Ectodermal cell (in vitro differentiated cells): ENCODE measurements at regions not wholly inside any gene's neighbourhood (a gene's known extent, or its start where the extent isn't known, plus 50 kb on each side); places are given as distances from the start of the nearest gene placed in this dataset.
"Not testable (repeated sequence)": the region's sequence is repeated elsewhere in the genome, so short reads cannot be mapped to it uniquely, and the experiment has no call there.

Experiments used
- H3K27ac ChIP-seq: 2 replicates; pipeline ENCODE4 v1.7.0; 2013; ENCODE audit warnings: mild to moderate bottlenecking, low read depth, low read length; ENCODE audit not compliant: insufficient read depth, poor library complexity, severe bottlenecking
- H3K27me3 ChIP-seq: 2 replicates; pipeline ENCODE4 v1.7.0; 2013; ENCODE audit warnings: mild to moderate bottlenecking, low read length; ENCODE audit not compliant: insufficient read depth, control insufficient read depth, poor library complexity, severe bottlenecking
- H3K36me3 ChIP-seq: one replicate; pipeline ENCODE4 v1.7.0; 2013; ENCODE audit warnings: low read length; ENCODE audit not compliant: control insufficient read depth, insufficient read depth
- H3K4me1 ChIP-seq: one replicate; pipeline ENCODE4 v1.7.0; 2013; ENCODE audit warnings: low read length; ENCODE audit not compliant: control insufficient read depth, insufficient read depth
- H3K4me3 ChIP-seq: 2 replicates; pipeline ENCODE4 v1.7.0; 2013; ENCODE audit warnings: low read depth, low read length, control low read depth; ENCODE audit not compliant: insufficient read depth
- H3K9me3 ChIP-seq: 2 replicates; pipeline ENCODE4 v1.7.0; 2013; ENCODE audit warnings: mild to moderate bottlenecking, low read length, moderate library complexity; ENCODE audit not compliant: control insufficient read depth
- WGBS, 2 experiments: methylation state at CpG; one replicate each; pipeline ENCODE4 v1.1.7; 2013; ENCODE audit warnings: missing lambda C conversion rate in 2 of 2; 5-methylcytosine and 5-hydroxymethylcytosine counted together

DNA sequence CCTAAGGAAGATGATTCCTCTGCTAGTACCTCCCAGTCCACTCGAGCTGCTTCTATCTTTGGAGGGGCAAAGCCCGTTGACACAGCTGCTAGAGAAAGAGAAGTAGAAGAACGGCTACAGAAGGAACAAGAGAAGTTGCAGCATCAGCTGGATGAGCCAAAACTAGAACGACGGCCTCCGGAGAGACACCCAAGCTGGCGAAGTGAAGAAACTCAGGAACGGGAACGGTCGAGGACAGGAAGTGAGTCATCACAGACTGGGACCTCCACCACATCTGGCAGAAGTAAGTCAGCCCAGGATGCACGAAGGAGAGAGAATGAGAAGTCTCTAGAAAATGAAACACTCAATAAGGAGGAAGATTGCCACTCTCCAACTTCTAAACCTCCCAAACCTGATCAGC, 154.9 kb downstream of the HSD17B3 start:
- H3K4me1 ChIP-seq, H3K4me3 ChIP-seq, H3K27ac ChIP-seq, H3K9me3 ChIP-seq, H3K36me3 ChIP-seq, H3K27me3 ChIP-seq: not testable (repeated sequence)
- 94% methylated on average over 10 to 11 of the region's 11 CpGs for WGBS, 2 experiments

DNA sequence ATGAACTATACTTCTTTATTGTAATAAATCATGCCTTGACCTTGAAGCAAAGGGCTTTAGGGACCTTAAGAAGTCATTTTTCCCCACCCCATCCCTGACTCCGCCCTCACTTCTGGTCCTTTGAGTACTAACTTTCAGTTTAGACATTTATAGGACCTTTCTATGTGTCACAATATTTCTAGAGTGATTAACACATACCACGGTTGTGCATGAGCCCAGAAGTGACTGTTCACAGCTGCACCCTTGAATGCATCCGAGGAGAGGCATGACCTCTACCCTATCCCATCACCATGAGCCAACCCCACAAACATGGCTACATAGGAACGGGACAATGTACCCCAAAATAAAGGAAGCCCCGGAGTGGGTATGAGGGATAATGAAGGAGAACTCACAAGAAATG, 160.3 kb downstream of the HSD17B3 start:
- no peaks in the 10 kb centered on the region for H3K27me3 ChIP-seq
- H3K36me3 ChIP-seq, result no peaks in the 10 kb centered on the region
- H3K4me1 ChIP-seq, result peaks cover 30% of the 10 kb centered on the region
- H3K4me3 ChIP-seq, result no peak overlapping the region
- H3K27ac ChIP-seq, result no peak overlapping the region
- H3K9me3 ChIP-seq, result no peaks in the 10 kb centered on the region
- 82 to 87% methylated on average over 4 to 5 of the region's 5 CpGs for WGBS, 2 experiments

DNA sequence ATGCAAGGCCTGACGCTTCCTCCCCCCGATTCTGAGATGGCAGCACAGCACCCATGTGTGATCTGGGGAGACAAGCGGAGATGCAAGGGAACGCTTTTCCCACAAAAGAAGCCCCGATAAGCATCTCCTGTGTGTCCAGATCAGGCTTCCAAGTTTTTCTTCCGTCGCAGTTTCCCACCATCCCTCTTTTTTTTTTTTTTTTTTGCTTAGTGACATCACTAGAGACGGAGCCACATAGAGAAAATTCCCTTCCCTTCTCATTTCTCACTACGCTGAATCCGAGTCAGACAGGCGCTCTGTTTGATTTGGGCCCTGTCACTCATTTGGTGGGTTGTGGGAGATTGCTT, 160.9 kb downstream of the HSD17B3 start:
- Histone ChIP-seq H3K4me3 (no peak overlapping the region), H3K36me3 (no peaks in the 10 kb centered on the region), H3K9me3 (no peaks in the 10 kb centered on the region), H3K4me1 (peaks cover 31% of the 10 kb centered on the region), H3K27me3 (no peaks in the 10 kb centered on the region), H3K27ac (no peak overlapping the region)
- 93 to 94% methylated on average over 10 of the region's 11 CpGs for WGBS, 2 experiments

DNA sequence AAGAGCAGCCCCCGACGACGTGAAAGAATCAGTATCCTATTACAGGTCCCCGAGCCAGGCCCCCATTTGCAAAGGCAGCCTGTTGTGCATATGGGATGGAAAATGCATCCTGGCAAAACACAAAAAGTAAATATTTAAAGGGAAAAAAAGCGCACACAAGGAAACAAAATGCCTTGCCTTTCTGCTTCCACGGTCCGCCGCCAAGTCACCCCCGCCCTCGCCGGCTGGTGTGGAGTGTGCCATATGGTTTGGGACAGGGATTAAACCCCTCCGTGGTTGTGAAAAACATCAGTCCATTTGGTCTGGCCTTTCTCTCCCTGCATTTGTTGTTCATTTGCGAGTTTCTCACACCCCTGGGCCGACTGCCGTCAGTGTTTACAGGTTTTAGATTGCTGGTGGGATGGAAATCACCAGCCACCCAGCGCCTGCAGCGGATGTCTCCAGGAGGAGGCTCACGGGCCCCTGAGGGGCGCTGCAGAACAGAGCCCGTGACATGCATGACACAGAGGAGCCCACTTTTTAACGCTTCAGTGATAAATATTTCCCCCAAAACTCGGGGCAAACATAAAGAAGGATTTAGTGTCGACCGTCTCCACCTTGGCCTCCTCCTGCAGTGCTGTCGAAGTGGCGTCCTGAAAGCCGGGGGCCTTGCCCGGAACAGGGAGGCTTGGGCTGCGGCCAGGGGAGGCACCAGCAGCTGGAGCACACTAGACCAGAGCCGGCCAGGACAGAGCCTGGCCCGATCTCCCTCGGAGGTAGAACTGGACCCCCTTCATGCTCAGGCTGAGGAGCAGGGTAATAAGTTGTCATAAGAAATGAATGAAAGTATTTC, 161.5 kb downstream of the HSD17B3 start:
- Histone ChIP-seq H3K27ac (no peak overlapping the region), H3K4me1 (peaks cover 31% of the 10 kb centered on the region), H3K4me3 (no peak overlapping the region), H3K27me3 (no peaks in the 10 kb centered on the region), H3K36me3 (no peaks in the 10 kb centered on the region), H3K9me3 (no peaks in the 10 kb centered on the region)
- 69 to 72% methylated on average over 32 of the region's 32 CpGs for WGBS, 2 experiments

DNA sequence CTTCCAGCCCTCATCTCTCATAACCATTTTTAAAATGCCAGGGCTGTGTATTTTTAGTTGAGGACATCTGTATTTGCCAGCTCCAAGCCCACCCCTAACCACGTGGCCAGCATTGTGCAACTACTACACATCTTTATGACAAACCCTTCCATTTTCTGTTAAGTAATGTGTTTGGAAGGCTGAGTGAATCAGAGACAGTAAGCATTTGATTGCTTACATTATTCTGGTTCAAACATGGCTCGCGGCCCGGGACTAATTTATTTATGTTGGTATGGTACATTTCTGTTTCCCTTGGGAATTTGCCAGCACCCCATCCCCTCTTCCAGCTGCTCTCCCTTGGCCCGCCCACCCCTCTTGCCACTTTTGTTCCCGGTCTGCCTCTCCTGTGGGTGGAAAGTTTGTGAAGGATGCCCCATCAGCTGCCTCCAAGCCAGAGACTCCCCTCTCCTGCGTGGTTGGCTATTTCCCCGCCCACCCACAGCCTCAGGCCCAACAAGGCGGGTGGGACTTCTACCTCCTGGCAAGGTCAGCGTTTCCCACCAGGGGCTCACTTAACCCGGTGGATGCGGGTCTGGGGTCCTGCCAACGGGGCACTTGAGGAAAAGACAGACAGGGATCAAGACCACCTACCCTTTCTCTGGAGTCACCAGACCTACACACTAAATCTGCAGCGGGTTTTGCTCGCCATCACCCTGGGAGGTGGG, 162.2 kb downstream of the HSD17B3 start:
- H3K36me3 ChIP-seq, result no peaks in the 10 kb centered on the region
- peaks cover 31% of the 10 kb centered on the region for H3K4me1 ChIP-seq
- H3K9me3 ChIP-seq, result no peaks in the 10 kb centered on the region
- WGBS, 2 experiments, result 69 to 76% methylated on average over 14 of the region's 15 CpGs
- H3K27ac ChIP-seq, result no peak overlapping the region
- no peak overlapping the region for H3K4me3 ChIP-seq
- H3K27me3 ChIP-seq, result no peaks in the 10 kb centered on the region

DNA sequence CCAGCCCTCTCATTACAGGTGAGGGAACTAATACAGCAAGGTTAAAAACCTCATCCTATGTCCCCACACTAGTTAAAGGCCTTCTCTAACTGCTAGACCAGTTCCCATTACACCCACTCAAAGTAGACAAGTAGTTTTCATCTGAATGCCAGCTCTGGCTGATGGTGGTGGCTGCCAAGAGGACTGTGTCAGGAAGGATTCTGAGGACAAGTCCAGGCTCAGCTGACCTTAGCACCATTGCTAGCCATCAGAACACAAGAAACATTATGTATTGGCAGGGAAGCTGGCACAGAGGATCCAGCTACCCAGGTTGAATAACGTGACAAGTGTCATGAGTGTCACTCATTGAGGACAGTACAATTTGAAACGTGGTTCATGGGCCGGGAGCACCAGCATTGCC, 163.4 kb downstream of the HSD17B3 start:
- no peaks in the 10 kb centered on the region for H3K36me3 ChIP-seq
- 93 to 95% methylated on average over 3 of the region's 3 CpGs for WGBS, 2 experiments

DNA sequence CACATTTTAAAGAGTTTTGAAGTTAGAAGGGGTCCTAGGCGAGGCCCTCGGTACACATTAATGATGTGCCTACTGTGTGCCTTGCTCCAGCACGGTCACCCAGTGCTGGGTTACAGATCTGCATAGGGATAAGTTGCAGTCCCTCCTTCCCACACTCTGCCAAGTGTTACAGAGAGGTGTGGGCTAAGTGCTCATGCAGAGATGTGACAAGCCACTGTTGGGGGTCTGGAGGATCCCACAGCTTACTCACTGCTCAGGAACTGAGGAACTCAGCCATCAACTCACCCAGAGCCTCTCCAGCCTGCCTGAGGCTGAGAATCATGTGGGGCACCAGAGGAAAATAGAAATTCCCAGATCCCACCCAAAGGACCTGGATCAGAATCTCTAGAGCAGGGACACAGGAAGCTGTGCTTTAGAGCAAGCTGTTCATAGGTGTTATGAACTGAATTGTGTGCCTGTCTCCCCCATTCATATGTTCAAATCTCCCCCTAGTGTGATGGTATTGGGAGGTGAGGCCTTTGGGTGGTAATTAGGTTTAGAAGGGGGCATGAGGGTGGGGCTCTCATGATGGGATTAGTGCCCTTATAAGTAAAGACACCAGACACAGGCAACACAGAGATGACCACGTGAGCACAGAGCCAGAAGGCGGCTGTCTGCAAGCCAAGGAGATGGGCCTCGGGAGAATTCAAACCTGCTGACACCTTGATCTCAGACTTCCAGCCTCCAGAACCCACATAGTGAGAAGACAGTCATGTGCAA, 164.1 kb downstream of the HSD17B3 start:
- Histone ChIP-seq H3K9me3 (no peaks in the 10 kb centered on the region), H3K4me3 (no peak overlapping the region), H3K27ac (no peak overlapping the region), H3K4me1 (peaks cover 31% of the 10 kb centered on the region), H3K36me3 (no peaks in the 10 kb centered on the region), H3K27me3 (no peaks in the 10 kb centered on the region)
- WGBS, 2 experiments, result 66 to 67% methylated on average over 6 of the region's 6 CpGs

More for the DNA sequence above, 163.4 kb downstream of the HSD17B3 start:
- Histone ChIP-seq H3K4me1 (peaks cover 31% of the 10 kb centered on the region), H3K27me3 (no peaks in the 10 kb centered on the region), H3K27ac (no peak overlapping the region), H3K4me3 (no peak overlapping the region), H3K9me3 (no peaks in the 10 kb centered on the region)

DNA sequence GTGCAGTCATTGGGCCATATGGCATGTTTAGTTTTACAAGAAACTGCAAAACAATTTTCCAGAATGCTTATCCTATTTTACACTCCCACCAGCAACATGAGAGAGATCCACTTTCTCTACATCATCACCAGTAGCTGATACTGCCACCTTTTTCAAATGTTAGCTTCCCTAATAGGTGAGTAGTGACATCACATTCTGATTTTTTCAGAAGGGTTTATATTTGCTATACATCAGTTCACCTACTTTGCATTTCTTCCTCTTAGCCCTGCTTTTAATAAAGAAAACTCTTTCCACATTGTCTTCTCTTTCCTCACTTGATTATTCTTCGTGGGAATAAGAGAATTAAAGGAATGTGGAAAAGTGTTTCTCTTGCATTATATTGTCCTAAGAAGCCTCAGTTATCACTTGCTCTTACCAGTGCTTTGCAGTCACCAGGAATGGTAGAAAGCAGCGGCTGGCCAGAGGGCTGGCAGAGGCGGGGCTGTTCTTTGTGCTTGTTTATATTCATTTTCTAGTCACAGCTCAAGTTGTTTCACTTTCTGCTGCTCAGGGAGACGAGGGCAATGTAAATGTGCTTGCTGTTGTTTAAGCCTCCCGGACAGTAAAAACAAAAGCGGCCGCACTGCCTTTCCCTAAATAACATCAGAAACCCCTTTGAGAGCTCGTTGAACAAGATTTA, 164.8 kb downstream of the HSD17B3 start:
- H3K9me3 ChIP-seq, result no peaks in the 10 kb centered on the region
- H3K36me3 ChIP-seq, result no peaks in the 10 kb centered on the region
- peaks cover 31% of the 10 kb centered on the region for H3K4me1 ChIP-seq
- no peak overlapping the region for H3K4me3 ChIP-seq
- 19 to 23% methylated on average over 6 to 8 of the region's 8 CpGs for WGBS, 2 experiments
- H3K27me3 ChIP-seq, result no peaks in the 10 kb centered on the region
- no peak overlapping the region for H3K27ac ChIP-seq

DNA sequence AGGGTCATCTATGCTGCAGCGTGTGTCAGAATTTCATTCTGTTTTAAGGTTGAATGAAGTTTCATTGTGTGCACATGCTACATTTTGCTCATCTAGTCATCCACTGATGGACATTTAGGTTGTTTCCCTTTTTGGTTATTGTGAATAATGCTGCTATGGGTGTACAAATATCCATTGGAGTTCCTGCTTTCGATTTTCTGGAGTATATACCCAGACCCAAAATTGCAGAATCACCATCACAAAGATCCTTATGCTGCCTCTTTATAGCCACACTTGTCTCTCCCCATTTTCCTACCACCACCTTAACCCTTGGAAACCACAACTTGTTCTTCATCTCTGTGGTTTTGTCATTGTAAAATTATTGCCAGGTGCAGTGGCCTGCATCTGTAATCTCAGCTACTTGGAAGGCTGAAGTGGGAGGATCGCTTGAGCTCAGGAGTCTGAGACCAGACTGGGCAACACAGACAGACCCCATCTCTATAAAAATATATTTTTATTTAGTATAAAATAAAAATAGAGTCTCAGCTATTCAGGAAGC, 166.2 kb downstream of the HSD17B3 start:
- H3K9me3 ChIP-seq, result no peaks in the 10 kb centered on the region
- no peaks in the 10 kb centered on the region for H3K36me3 ChIP-seq
- peaks cover 25% of the 10 kb centered on the region for H3K4me1 ChIP-seq
- 96 to 99% methylated on average over 3 of the region's 3 CpGs for WGBS, 2 experiments
- H3K27me3 ChIP-seq, result peaks cover 3% of the 10 kb centered on the region
- H3K27ac ChIP-seq, result no peak overlapping the region
- H3K4me3 ChIP-seq, result no peak overlapping the region
